Stimulated activated CD8-positive, alpha-beta memory T cell treated with anti-CD3 and anti-CD28 coated beads, Interleukin-12 subunit alpha, Interleukin-12 subunit beta, amount 100 ng/mL, for 24 hours (primary cell): ENCODE measurements at regions not wholly inside any gene's neighbourhood (a gene's known extent, or its start where the extent isn't known, plus 50 kb on each side); places are given as distances from the start of the nearest gene placed in this dataset.

ENCODE experiments used
- DNase-seq: peaks from one replicate; pipeline ENCODE4 v3.0.0-alpha.2; 2020; ENCODE audit errors: extremely low read depth

- peak; percentile 25 for DNase-seq
Observed at GRCh38 chr3:102229062-102229655, 205.7 kb upstream of the ZPLD1 start.

- DNase-seq: no peak
Observed at GRCh38 chr3:102230057-102230456, 204.8 kb upstream of the ZPLD1 start.

- DNase-seq: no peak
Observed at GRCh38 chr3:102233881-102234280, 200.9 kb upstream of the ZPLD1 start.

GRCh38 chr3:102235679-102236078 lies 199.1 kb upstream of the ZPLD1 start:
- no peak for DNase-seq

- no peak for DNase-seq
Observed at GRCh38 chr3:102237181-102237580, 197.6 kb upstream of the ZPLD1 start.

- no peak for DNase-seq
Observed at GRCh38 chr3:102237838-102238237, 197.0 kb upstream of the ZPLD1 start.

- no peak for DNase-seq
Observed at GRCh38 chr3:102238362-102238761, 196.5 kb upstream of the ZPLD1 start.

GRCh38 chr3:102240720-102241119 lies 194.1 kb upstream of the ZPLD1 start:
- no peak for DNase-seq

- no peak for DNase-seq
Observed at GRCh38 chr3:102248981-102249705, 185.7 kb upstream of the ZPLD1 start.

GRCh38 chr3:102255736-102256135 lies 179.1 kb upstream of the ZPLD1 start:
- DNase-seq: no peak

- DNase-seq: no peak
Observed at GRCh38 chr3:102258666-102259227, 176.1 kb upstream of the ZPLD1 start.

- DNase-seq: no peak
Observed at GRCh38 chr3:102259663-102260062, 175.2 kb upstream of the ZPLD1 start.

- DNase-seq: no peak
Observed at GRCh38 chr3:102265720-102266119, 169.1 kb upstream of the ZPLD1 start.

- no peak for DNase-seq
Observed at GRCh38 chr3:102269406-102269805, 165.4 kb upstream of the ZPLD1 start.

- no peak for DNase-seq
Observed at GRCh38 chr3:102290241-102290640, 144.6 kb upstream of the ZPLD1 start.

- DNase-seq: no peak
Observed at GRCh38 chr3:102295756-102296155, 139.1 kb upstream of the ZPLD1 start.

GRCh38 chr3:102297072-102297658 lies 137.7 kb upstream of the ZPLD1 start:
- no peak for DNase-seq

GRCh38 chr3:102299125-102299877 lies 135.5 kb upstream of the ZPLD1 start:
- no peak for DNase-seq

GRCh38 chr3:102301155-102301880 lies 133.5 kb upstream of the ZPLD1 start:
- DNase-seq: no peak

GRCh38 chr3:102302020-102302419 lies 132.8 kb upstream of the ZPLD1 start:
- no peak for DNase-seq

- DNase-seq: no peak
Observed at GRCh38 chr3:102304550-102304949, 130.3 kb upstream of the ZPLD1 start.

- no peak for DNase-seq
Observed at GRCh38 chr3:102307442-102307841, 127.4 kb upstream of the ZPLD1 start.
